Spleen (tissue), 7 donors: ENCODE measurements at regions not wholly inside any gene's neighbourhood (a gene's known extent, or its start where the extent isn't known, plus 50 kb on each side); places are given as distances from the start of the nearest gene placed in this dataset.

Experiments used
- CTCF ChIP-seq, 11 experiments: fragments of 200-600 bp in 7 of 11; fragments of 450-650 bp in 4 of 11; sonication (generic) in 4 of 11; IDR thresholded peaks in 8 of 11; conservative IDR thresholded peaks in 3 of 11; 1 replicate in 7 of 11; 2 replicates in 4 of 11; pipeline versions ENCODE4 v1.4.0 to v1.8.0; 2016 to 2021; ENCODE audit warnings: antibody characterized with exemption in 11 of 11, inconsistent platforms in 4 of 11, mild to moderate bottlenecking in 1 of 11
- POLR2A ChIP-seq, 3 donors: fragments of 450-650 bp; IDR thresholded peaks; one replicate each; pipeline ENCODE4 v1.5.1; 2017; ENCODE audit warnings: antibody characterized with exemption in 3 of 3, mild to moderate bottlenecking in 1 of 3
- donor health status: DM: no; HTN: no; CAD: no; lungs with moderate emphysema.
- donor health status: DM: no; HTN: no; CAD: no.
- donor health status: DM: no; HTN: no; CAD: no.

DNA sequence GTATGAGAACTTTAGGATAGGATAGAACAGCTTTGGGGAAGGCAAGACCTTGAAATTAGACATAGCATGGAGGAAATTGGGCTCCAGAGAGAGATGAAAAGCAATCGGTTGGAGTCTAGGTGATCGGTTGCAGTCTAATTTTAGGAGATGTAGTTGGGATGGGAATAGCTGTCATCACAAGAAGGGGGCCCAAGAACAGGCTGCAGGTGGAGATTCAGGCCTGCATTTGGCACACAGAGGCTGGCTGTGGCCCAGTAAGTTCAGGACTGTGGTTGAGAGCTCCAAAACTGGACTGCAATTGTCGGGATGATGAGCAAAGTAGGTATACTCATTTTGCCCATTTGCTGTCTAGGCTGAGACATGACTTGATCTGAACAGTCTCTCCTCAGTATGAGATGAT, 301.3 kb upstream of the B3GALT2 start:
- TF ChIP-seq CTCF (IDR thresholded peaks at IDR 0.05 in 8 of 11, conservative IDR thresholded peaks at IDR 0.05 in 3 of 11) (no peak), POLR2A (IDR thresholded peaks at IDR 0.05) (no peak)
